GM12891 (cell line): ENCODE measurements at regions not wholly inside any gene's neighbourhood (a gene's known extent, or its start where the extent isn't known, plus 50 kb on each side); places are given as distances from the start of the nearest gene placed in this dataset.

Experiments
- POLR2A ChIP-seq: IDR thresholded peaks from 2 replicates; pipeline ENCODE4 v1.6.1; 2011; ENCODE audit warnings: low read depth, low read length, control low read depth
- POLR2AphosphoS5 ChIP-seq: IDR thresholded peaks from 2 replicates; pipeline ENCODE4 v1.6.1; 2011; ENCODE audit warnings: low read depth, low read length, control low read depth
- POU2F2 ChIP-seq: IDR thresholded peaks from 2 replicates; pipeline ENCODE4 v1.6.1; 2011; ENCODE audit warnings: low read depth, mild to moderate bottlenecking, control low read depth, low read length, moderate library complexity
- TAF1 ChIP-seq: IDR thresholded peaks from 2 replicates; pipeline ENCODE4 v1.6.1; 2011; ENCODE audit warnings: low read depth, low read length, control low read depth

- TF ChIP-seq POLR2AphosphoS5, result no peak
- no peak for TF ChIP-seq POLR2A
- no peak for TF ChIP-seq POU2F2
- no peak for TF ChIP-seq TAF1
These were observed 226.9 kb downstream of the TMEM38B start for GRCh38 chr9:105921057-105921726.
